Colonic mucosa (tissue), 4 donors: ENCODE measurements at regions not wholly inside any gene's neighbourhood (a gene's known extent, or its start where the extent isn't known, plus 50 kb on each side); places are given as distances from the start of the nearest gene placed in this dataset.

Experiments used
- DNase-seq: peaks from one replicate; pipeline ENCODE4 v3.0.0-alpha.2; 2020
- H3K27ac ChIP-seq: fragments of 200-600 bp; one replicate; pipeline ENCODE4 v1.8.0; 2021
- H3K27me3 ChIP-seq: fragments of 200-600 bp; one replicate; pipeline ENCODE4 v1.8.0; 2021
- H3K36me3 ChIP-seq: fragments of 200-600 bp; one replicate; pipeline ENCODE4 v1.8.0; 2021
- H3K4me1 ChIP-seq: fragments of 200-600 bp; one replicate; pipeline ENCODE4 v1.8.0; 2021; ENCODE audit warnings: mild to moderate bottlenecking
- H3K4me3 ChIP-seq: fragments of 200-600 bp; one replicate; pipeline ENCODE4 v1.8.0; 2021
- H3K9ac ChIP-seq, 2 donors: one replicate each; pipeline ENCODE4 v1.7.0; 2013; ENCODE audit warnings: control low read depth in 2 of 2, low read depth in 2 of 2, low read length in 2 of 2
- H3K9me3 ChIP-seq: fragments of 200-600 bp; one replicate; pipeline ENCODE4 v1.8.0; 2021
- intact Hi-C: fragments of 100-400 bp; cut with DNase I; formaldehyde crosslinking; loops from one replicate; pipeline ENCODE4 v1.14.1; 2022
- TF ChIP-seq, protein P1 (sequence below): fragments of 200-600 bp; IDR thresholded peaks from one replicate; pipeline ENCODE4 v1.8.0; 2022; ENCODE audit warnings: antibody characterized with exemption, mild to moderate bottlenecking
- donor health status: healthy.
- donor health status: DM: no; HTN: no; CAD: no.
- donor health status: DM: no; HTN: no; CAD: no.

DNA sequence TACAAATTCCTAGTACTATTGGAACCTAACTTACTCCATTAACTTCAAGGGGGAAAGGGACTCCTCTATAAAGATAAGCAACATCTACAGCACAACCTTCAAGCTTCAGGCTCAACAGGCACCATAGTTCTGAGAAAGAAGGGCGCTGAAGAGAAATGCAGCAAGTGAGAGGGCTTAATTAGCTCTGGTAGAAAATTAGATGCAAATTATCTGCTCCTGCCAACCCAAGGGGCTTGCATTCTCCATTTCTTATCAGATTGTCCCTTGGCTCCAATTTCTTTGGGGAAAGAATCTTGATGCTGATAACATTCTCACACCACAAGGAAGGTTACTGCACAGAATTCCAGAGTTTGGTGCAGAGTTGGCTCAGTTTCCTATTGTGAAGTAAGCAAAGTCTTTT lies 214.6 kb downstream of the GABRG2 start:
- no peak overlapping the region for H3K27ac ChIP-seq
- intact Hi-C loops = no loop called here
- no peak for DNase-seq
- no peaks in the 10 kb centered on the region for H3K27me3 ChIP-seq
- H3K9ac ChIP-seq = no peak overlapping the region
- no peaks in the 10 kb centered on the region for H3K9me3 ChIP-seq
- TF ChIP-seq, protein P1, sequence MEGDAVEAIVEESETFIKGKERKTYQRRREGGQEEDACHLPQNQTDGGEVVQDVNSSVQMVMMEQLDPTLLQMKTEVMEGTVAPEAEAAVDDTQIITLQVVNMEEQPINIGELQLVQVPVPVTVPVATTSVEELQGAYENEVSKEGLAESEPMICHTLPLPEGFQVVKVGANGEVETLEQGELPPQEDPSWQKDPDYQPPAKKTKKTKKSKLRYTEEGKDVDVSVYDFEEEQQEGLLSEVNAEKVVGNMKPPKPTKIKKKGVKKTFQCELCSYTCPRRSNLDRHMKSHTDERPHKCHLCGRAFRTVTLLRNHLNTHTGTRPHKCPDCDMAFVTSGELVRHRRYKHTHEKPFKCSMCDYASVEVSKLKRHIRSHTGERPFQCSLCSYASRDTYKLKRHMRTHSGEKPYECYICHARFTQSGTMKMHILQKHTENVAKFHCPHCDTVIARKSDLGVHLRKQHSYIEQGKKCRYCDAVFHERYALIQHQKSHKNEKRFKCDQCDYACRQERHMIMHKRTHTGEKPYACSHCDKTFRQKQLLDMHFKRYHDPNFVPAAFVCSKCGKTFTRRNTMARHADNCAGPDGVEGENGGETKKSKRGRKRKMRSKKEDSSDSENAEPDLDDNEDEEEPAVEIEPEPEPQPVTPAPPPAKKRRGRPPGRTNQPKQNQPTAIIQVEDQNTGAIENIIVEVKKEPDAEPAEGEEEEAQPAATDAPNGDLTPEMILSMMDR = no peak
- no peaks in the 10 kb centered on the region for H3K36me3 ChIP-seq
- H3K4me3 ChIP-seq = no peak overlapping the region
- H3K4me1 ChIP-seq = no peaks in the 10 kb centered on the region

DNA sequence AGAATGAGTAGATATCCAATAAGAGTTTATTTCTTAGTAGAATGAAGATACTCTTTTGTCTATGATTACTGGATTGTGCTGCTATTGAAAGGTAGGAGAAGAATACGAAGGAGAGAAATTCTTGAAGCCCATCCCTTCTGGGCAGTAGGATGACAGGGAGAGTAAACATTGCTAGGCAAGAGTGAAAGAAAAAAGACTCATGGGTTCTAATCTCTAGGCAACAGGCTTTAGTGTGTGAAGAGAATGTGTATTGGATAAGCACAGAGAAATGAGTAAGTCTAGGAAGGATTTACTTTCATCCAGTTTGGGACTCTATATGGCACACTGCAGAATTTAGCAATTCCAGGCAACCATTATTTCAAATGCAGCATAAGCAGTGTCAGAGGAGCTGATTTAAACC lies 216.0 kb downstream of the GABRG2 start:
- no peak overlapping the region for H3K27ac ChIP-seq
- no peaks in the 10 kb centered on the region for H3K27me3 ChIP-seq
- H3K36me3 ChIP-seq = no peaks in the 10 kb centered on the region
- intact Hi-C loops = no loop called here
- H3K9me3 ChIP-seq = no peaks in the 10 kb centered on the region
- H3K4me3 ChIP-seq = no peak overlapping the region
- no peak for DNase-seq
- TF ChIP-seq, protein P1 = no peak
- H3K9ac ChIP-seq = no peak overlapping the region
- H3K4me1 ChIP-seq = no peaks in the 10 kb centered on the region

DNA sequence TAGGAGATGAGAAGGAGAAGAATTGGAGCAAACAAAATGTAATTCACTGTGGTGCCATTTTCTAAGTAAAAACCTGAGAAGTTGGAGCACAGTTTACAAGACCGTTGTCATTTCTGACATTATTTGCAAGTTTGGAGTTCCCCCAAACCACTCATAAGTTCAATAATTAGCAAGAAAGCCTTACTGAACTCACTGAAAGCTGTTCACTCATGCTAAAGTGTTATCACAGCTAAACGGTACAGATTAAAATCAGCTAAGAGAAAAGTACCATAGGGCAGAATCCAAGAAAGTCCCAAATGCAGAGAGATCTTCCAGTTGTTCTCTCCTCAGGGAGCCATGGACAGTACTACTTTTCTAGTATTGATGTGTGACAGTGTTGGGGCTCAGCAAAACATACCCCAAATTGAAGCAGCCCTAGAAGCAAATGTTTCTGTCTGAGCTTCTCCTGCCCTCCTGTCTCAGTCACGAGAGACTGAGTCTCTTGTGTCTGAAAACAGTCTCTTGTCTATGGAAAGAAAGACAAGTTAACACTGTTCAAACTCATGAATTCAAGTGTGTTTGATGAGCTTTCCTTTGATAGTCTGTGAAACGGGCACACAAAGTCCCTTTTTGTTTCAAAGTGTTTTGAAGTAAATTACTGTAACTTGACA lies 221.2 kb downstream of the GABRG2 start:
- H3K4me3 ChIP-seq = no peak overlapping the region
- no peaks in the 10 kb centered on the region for H3K27me3 ChIP-seq
- H3K9ac ChIP-seq = no peak overlapping the region
- H3K9me3 ChIP-seq = no peaks in the 10 kb centered on the region
- DNase-seq = no peak
- TF ChIP-seq, protein P1 = no peak
- intact Hi-C loops = no loop called here
- H3K36me3 ChIP-seq = no peaks in the 10 kb centered on the region
- H3K27ac ChIP-seq = no peak overlapping the region
- H3K4me1 ChIP-seq = no peaks in the 10 kb centered on the region

DNA sequence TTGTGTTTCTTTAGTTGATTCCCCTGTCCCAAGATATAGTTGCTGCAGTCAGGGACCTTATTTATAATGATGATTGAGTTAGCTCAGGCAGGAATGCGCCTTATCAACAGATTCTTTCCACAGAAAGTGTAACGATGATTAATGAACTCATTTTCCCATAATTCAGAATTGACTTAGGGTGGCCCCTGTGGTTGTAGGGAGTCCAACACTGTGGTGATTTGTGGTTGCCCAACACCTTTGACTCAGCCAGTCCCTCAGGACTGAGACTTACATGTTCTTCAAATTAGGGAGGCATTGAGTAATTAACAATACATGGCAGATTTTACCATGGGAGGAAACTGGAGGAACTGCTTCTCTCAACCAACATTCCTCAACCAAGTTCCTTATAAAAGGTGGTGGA lies 221.9 kb downstream of the GABRG2 start:
- H3K9ac ChIP-seq = no peak overlapping the region
- no peak overlapping the region for H3K27ac ChIP-seq
- TF ChIP-seq, protein P1 = no peak
- no peaks in the 10 kb centered on the region for H3K27me3 ChIP-seq
- no peak overlapping the region for H3K4me3 ChIP-seq
- no peaks in the 10 kb centered on the region for H3K36me3 ChIP-seq
- intact Hi-C loops = no loop called here
- no peak for DNase-seq
- no peaks in the 10 kb centered on the region for H3K4me1 ChIP-seq
- no peaks in the 10 kb centered on the region for H3K9me3 ChIP-seq

DNA sequence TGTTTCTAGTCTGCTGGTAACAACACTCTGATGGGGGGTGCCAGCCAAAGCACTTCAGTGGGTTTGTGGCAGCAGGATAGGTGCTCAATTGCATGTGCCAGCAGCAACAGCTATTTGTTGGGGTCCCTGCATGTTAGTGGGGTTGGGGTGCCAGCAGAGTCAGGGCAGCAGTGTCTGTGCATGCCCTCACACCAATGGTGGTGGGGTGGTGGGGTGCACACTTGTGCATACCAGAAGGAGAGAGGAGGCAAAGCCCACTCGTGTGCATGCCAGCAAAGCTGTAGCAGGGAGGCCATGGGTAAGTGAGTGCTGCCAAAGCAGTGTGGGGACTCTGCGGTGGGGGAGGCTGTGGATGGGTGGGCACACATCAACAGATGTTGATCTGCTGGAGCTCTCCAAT lies 232.2 kb downstream of the GABRG2 start:
- no peaks in the 10 kb centered on the region for H3K4me1 ChIP-seq
- no peak overlapping the region for H3K9ac ChIP-seq
- no peaks in the 10 kb centered on the region for H3K36me3 ChIP-seq
- H3K27ac ChIP-seq = no peak overlapping the region
- no peak overlapping the region for H3K4me3 ChIP-seq
- no peaks in the 10 kb centered on the region for H3K27me3 ChIP-seq
- DNase-seq = no peak
- H3K9me3 ChIP-seq = no peaks in the 10 kb centered on the region
- TF ChIP-seq, protein P1 = no peak
- intact Hi-C loops = no loop called here
